AG08395 (cell line): ENCODE measurements at regions not wholly inside any gene's neighbourhood (a gene's known extent, or its start where the extent isn't known, plus 50 kb on each side); places are given as distances from the start of the nearest gene placed in this dataset.
"Not testable (repeated sequence)": the region's sequence is repeated elsewhere in the genome, so short reads cannot be mapped to it uniquely, and the experiment has no call there.

ENCODE experiments used
- DNase-seq: peaks from one replicate; pipeline ENCODE4 v3.0.0; 2012; ENCODE audit warnings: mixed read lengths, low spot score

GRCh38 chr3:10666621-10667020 is 149.4 kb upstream of the SLC6A11 start:
- DNase-seq: no peak

- no peak for DNase-seq
Measured at GRCh38 chr3:10667269-10667668, 148.8 kb upstream of the SLC6A11 start.

GRCh38 chr3:10667901-10668476 is 148.0 kb upstream of the SLC6A11 start:
- no peak for DNase-seq

GRCh38 chr3:10669490-10670048 is 146.5 kb upstream of the SLC6A11 start:
- no peak for DNase-seq

GRCh38 chr3:10672422-10672821 is 143.6 kb upstream of the SLC6A11 start:
- no peak for DNase-seq

- no peak for DNase-seq
Measured at GRCh38 chr3:10674578-10674977, 141.4 kb upstream of the SLC6A11 start.

GRCh38 chr3:10676905-10677304 is 139.1 kb upstream of the SLC6A11 start:
- DNase-seq: no peak

GRCh38 chr3:10678796-10679376 is 137.1 kb upstream of the SLC6A11 start:
- DNase-seq: no peak

GRCh38 chr3:10680796-10681195 is 135.2 kb upstream of the SLC6A11 start:
- no peak for DNase-seq

GRCh38 chr3:10682692-10683091 is 133.3 kb upstream of the SLC6A11 start:
- no peak for DNase-seq

GRCh38 chr3:10683106-10683505 is 132.9 kb upstream of the SLC6A11 start:
- no peak for DNase-seq

GRCh38 chr3:10688126-10688525 is 127.9 kb upstream of the SLC6A11 start:
- DNase-seq: no peak

GRCh38 chr3:10688548-10689172 is 127.4 kb upstream of the SLC6A11 start:
- no peak for DNase-seq

- no peak for DNase-seq
Measured at GRCh38 chr3:10692039-10692622, 123.9 kb upstream of the SLC6A11 start.

- DNase-seq: no peak
Measured at GRCh38 chr3:10693457-10693856, 122.6 kb upstream of the SLC6A11 start.

- DNase-seq: no peak
Measured at GRCh38 chr3:10694179-10694578, 121.8 kb upstream of the SLC6A11 start.

GRCh38 chr3:10695186-10695585 is 120.8 kb upstream of the SLC6A11 start:
- DNase-seq: not testable (repeated sequence)

GRCh38 chr3:10695595-10696285 is 120.3 kb upstream of the SLC6A11 start:
- DNase-seq: no peak

GRCh38 chr3:10697918-10698317 is 118.1 kb upstream of the SLC6A11 start:
- DNase-seq: no peak

GRCh38 chr3:10700821-10701220 is 115.2 kb upstream of the SLC6A11 start:
- DNase-seq: no peak

- DNase-seq: peak; percentile 12
Measured at GRCh38 chr3:10702961-10703740, 112.9 kb upstream of the SLC6A11 start.

- DNase-seq: peak; percentile 12
Measured at GRCh38 chr3:10703875-10704274, 112.2 kb upstream of the SLC6A11 start.
